22Rv1 (cell line): ENCODE measurements at regions not wholly inside any gene's neighbourhood (a gene's known extent, or its start where the extent isn't known, plus 50 kb on each side); places are given as distances from the start of the nearest gene placed in this dataset.

ENCODE experiments used
- CTCF ChIP-seq: fragments of 450-650 bp; IDR thresholded peaks from 2 replicates; pipeline ENCODE4 v1.5.1; 2017; ENCODE audit warnings: mild to moderate bottlenecking
- ZFX ChIP-seq: fragments of 450-650 bp; IDR thresholded peaks from 2 replicates; pipeline ENCODE4 v1.6.1; 2017; ENCODE audit warnings: antibody characterized with exemption, borderline replicate concordance

GRCh38 chr10:110394898-110395297 lies 90.2 kb upstream of the SMNDC1 start:
- TF ChIP-seq CTCF, result no peak
- no peak for TF ChIP-seq ZFX
